Astrocyte (in vitro differentiated cells and primary cell): ENCODE measurements at regions not wholly inside any gene's neighbourhood (a gene's known extent, or its start where the extent isn't known, plus 50 kb on each side); places are given as distances from the start of the nearest gene placed in this dataset.

Experiments
- EZH2 ChIP-seq: IDR thresholded peaks from 2 replicates; pipeline ENCODE4 v1.6.1; 2012; ENCODE audit warnings: mild to moderate bottlenecking, low read length, inconsistent platforms; ENCODE audit not compliant: insufficient read depth
- TF ChIP-seq, protein P1 (sequence below): IDR thresholded peaks from 2 replicates; pipeline ENCODE4 v1.5.1; 2011; ENCODE audit warnings: low read depth, mild to moderate bottlenecking, inconsistent platforms, low read length, moderate library complexity; ENCODE audit not compliant: insufficient read depth

- TF ChIP-seq, protein P1, sequence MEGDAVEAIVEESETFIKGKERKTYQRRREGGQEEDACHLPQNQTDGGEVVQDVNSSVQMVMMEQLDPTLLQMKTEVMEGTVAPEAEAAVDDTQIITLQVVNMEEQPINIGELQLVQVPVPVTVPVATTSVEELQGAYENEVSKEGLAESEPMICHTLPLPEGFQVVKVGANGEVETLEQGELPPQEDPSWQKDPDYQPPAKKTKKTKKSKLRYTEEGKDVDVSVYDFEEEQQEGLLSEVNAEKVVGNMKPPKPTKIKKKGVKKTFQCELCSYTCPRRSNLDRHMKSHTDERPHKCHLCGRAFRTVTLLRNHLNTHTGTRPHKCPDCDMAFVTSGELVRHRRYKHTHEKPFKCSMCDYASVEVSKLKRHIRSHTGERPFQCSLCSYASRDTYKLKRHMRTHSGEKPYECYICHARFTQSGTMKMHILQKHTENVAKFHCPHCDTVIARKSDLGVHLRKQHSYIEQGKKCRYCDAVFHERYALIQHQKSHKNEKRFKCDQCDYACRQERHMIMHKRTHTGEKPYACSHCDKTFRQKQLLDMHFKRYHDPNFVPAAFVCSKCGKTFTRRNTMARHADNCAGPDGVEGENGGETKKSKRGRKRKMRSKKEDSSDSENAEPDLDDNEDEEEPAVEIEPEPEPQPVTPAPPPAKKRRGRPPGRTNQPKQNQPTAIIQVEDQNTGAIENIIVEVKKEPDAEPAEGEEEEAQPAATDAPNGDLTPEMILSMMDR = no peak
- no peak for TF ChIP-seq EZH2
Observed at GRCh38 chr2:23128684-23129292, 256.2 kb upstream of the KLHL29 start.
